A549 (cell line): ENCODE measurements at regions not wholly inside any gene's neighbourhood (a gene's known extent, or its start where the extent isn't known, plus 50 kb on each side); places are given as distances from the start of the nearest gene placed in this dataset.

ENCODE experiments used
- ATAC-seq, 2 experiments: fragments of 200-7000 bp in 1 of 2; fragments of >200 bp in 1 of 2; cut with Nextera tagmentation in 1 of 2; cut with Tn5 transposase in 1 of 2; 3 replicates each; pipeline versions ENCODE4 v1.8.0 to v1.9.1; 2018 to 2020; ENCODE audit warnings: mild to moderate bottlenecking in 1 of 2, moderate library complexity in 1 of 2
- CTCF ChIA-PET: fragments of 300-600 bp; sonication (Branson Sonifier 250); formaldehyde crosslinking; extraction: SDS; loops from one replicate; lab custom pipeline; 2021; ENCODE audit warnings: antibody characterized with exemption, inconsistent platforms; lab: Yijun Ruan, JAX
- POLR2A ChIA-PET: fragments of 350-600 bp; formaldehyde crosslinking; extraction: SDS; loops from one replicate; lab custom pipeline; 2021; ENCODE audit warnings: antibody characterized with exemption, inconsistent platforms; lab: Yijun Ruan, JAX
- DNase-seq, 2 experiments: peaks; one replicate each; pipeline versions ENCODE4 v3.0.0 to v3.0.0-alpha.2; 2011 to 2016; ENCODE audit warnings: low read depth in 1 of 2, low spot score in 1 of 2
- FAIRE-seq: peaks from 2 replicates; lab custom pipeline; 2011; peaks lifted over from hg19 to GRCh38; lab: Jason Lieb, UNC
- H3K27ac ChIP-seq, 2 experiments: fragments of >200 bp; sonication (Bioruptor Twin); formaldehyde crosslinking; 3 replicates each; pipeline ENCODE4 v1.5.1; 2016 to 2017
- H3K4me1 ChIP-seq: fragments of >200 bp; sonication (Bioruptor Twin); formaldehyde crosslinking; 3 replicates; pipeline ENCODE4 v1.6.1; 2016
- H3K4me2 ChIP-seq: fragments of >200 bp; sonication (Bioruptor Twin); formaldehyde crosslinking; 3 replicates; pipeline ENCODE4 v1.6.1; 2016
- H3K4me3 ChIP-seq: fragments of >200 bp; sonication (Bioruptor Twin); formaldehyde crosslinking; 3 replicates; pipeline ENCODE4 v1.5.1; 2016
- H3K9me3 ChIP-seq: fragments of >200 bp; sonication (Bioruptor Twin); formaldehyde crosslinking; 3 replicates; pipeline ENCODE4 v1.6.1; 2016
- ATOH8 ChIP-seq: fragments of 250-450 bp; sonication (Bioruptor Pico); IDR thresholded peaks from 2 replicates; pipeline ENCODE4 v1.5.0; 2020; ENCODE audit warnings: low read depth, mild to moderate bottlenecking, moderate library complexity
- BCL3 ChIP-seq: fragments of >200 bp; sonication (Bioruptor Twin); formaldehyde crosslinking; IDR thresholded peaks from 3 replicates; pipeline ENCODE4 v1.6.1; 2016
- BHLHE40 ChIP-seq: IDR thresholded peaks from 2 replicates; pipeline ENCODE4 v1.6.1; 2012; ENCODE audit warnings: low read depth, low read length, inconsistent platforms
- CBX2 ChIP-seq: fragments of 200-600 bp; sonication (generic); IDR thresholded peaks from 2 replicates; pipeline ENCODE4 v1.6.1; 2016; ENCODE audit warnings: low read depth, mild to moderate bottlenecking, borderline replicate concordance
- CHD4 ChIP-seq: fragments of 200-600 bp; sonication (generic); IDR thresholded peaks from 2 replicates; pipeline ENCODE4 v1.6.1; 2016; ENCODE audit warnings: antibody characterized with exemption, mild to moderate bottlenecking, borderline replicate concordance
- CTCF ChIP-seq: fragments of >200 bp; sonication (Bioruptor Twin); formaldehyde crosslinking; IDR thresholded peaks from 3 replicates; pipeline ENCODE4 v1.5.1; 2016
- EHMT2 ChIP-seq: fragments of 200-600 bp; sonication (generic); IDR thresholded peaks from 2 replicates; pipeline ENCODE4 v1.6.1; 2016; ENCODE audit warnings: antibody characterized with exemption, low read depth, mild to moderate bottlenecking, moderate library complexity
- HEYL ChIP-seq: fragments of 250-450 bp; sonication (Bioruptor Pico); IDR thresholded peaks from 2 replicates; pipeline ENCODE4 v1.8.0; 2021; ENCODE audit warnings: mild to moderate bottlenecking, moderate library complexity
- HMGXB4 ChIP-seq: fragments of 250-450 bp; sonication (Bioruptor Pico); IDR thresholded peaks from 2 replicates; pipeline ENCODE4 v1.5.0; 2021; ENCODE audit warnings: mild to moderate bottlenecking, moderate library complexity, borderline replicate concordance
- MAZ ChIP-seq: fragments of 150-350 bp; IDR thresholded peaks from 2 replicates; pipeline ENCODE4 v1.6.1; 2014; ENCODE audit warnings: antibody characterized with exemption, low read depth, low read length, borderline replicate concordance
- MYC ChIP-seq: IDR thresholded peaks from 2 replicates; pipeline ENCODE4 v1.6.1; 2012; ENCODE audit warnings: mild to moderate bottlenecking, inconsistent platforms, low read length, improper control_type of control experiment, borderline replicate concordance
- NFE2L2 ChIP-seq: fragments of 150-350 bp; conservative IDR thresholded peaks from 2 replicates; pipeline ENCODE4 v1.6.1; 2014; ENCODE audit warnings: low read length
- PBX3 ChIP-seq: IDR thresholded peaks from 2 replicates; pipeline ENCODE4 v1.6.1; 2012
- RCOR1 ChIP-seq: fragments of 150-350 bp; IDR thresholded peaks from 2 replicates; pipeline ENCODE4 v1.6.1; 2014; ENCODE audit warnings: antibody characterized with exemption, low read length, low read depth
- REST ChIP-seq: fragments of 200-600 bp; sonication (generic); IDR thresholded peaks from 2 replicates; pipeline ENCODE4 v1.6.1; 2016; ENCODE audit warnings: antibody characterized with exemption, mild to moderate bottlenecking, moderate library complexity
- RFX5 ChIP-seq: fragments of 450-650 bp; IDR thresholded peaks from 2 replicates; pipeline ENCODE4 v1.7.1; 2014; ENCODE audit warnings: antibody characterized with exemption, mild to moderate bottlenecking, moderate library complexity
- RNF2 ChIP-seq: fragments of 200-600 bp; sonication (generic); IDR thresholded peaks from 2 replicates; pipeline ENCODE4 v1.6.1; 2016; ENCODE audit warnings: low read depth, mild to moderate bottlenecking, antibody characterized with exemption, moderate library complexity, borderline replicate concordance
- SMC3 ChIP-seq: fragments of >200 bp; sonication (Bioruptor Twin); formaldehyde crosslinking; IDR thresholded peaks from 3 replicates; pipeline ENCODE4 v1.6.1; 2018; ENCODE audit warnings: inconsistent platforms
- TFCP2L1 ChIP-seq: fragments of 250-450 bp; sonication (Bioruptor Pico); IDR thresholded peaks from 2 replicates; pipeline ENCODE4 v1.5.0; 2021; ENCODE audit warnings: mild to moderate bottlenecking
- TP53 ChIP-seq: fragments of 250-450 bp; sonication (Bioruptor Pico); IDR thresholded peaks from 2 replicates; pipeline ENCODE4 v1.5.0; 2021; ENCODE audit warnings: mild to moderate bottlenecking, moderate library complexity
- ZSCAN20 ChIP-seq: fragments of 250-450 bp; sonication (Bioruptor Pico); IDR thresholded peaks from 2 replicates; pipeline ENCODE4 v1.8.0; 2022; ENCODE audit warnings: mild to moderate bottlenecking, moderate library complexity
- WGBS: methylation state at CpG from one replicate; pipeline ENCODE4 v1.1.6; 2017; ENCODE audit errors: missing lambda C conversion rate; 5-methylcytosine and 5-hydroxymethylcytosine counted together

GRCh38 chr12:118521036-118521370, 144.6 kb downstream of the SUDS3 start (continued):
- no peak for TF ChIP-seq BCL3
- TF ChIP-seq NFE2L2: no peak

- FAIRE-seq (no peak), ATAC-seq (no peak), DNase-seq (no peak)
- Histone ChIP-seq H3K4me1 (no peaks in the 10 kb centered on the region), H3K9me3 (no peaks in the 10 kb centered on the region)
- TF ChIP-seq RFX5 (no peak), ATOH8 (CRISPR knock-in tag) (no peak), HMGXB4 (CRISPR knock-in tag) (no peak), HEYL (CRISPR knock-in tag) (no peak), CBX2 (no peak), MYC (no peak), RNF2 (no peak), EHMT2 (no peak), TP53 (CRISPR knock-in tag) (no peak), CTCF (no peak), PBX3 (no peak), BHLHE40 (no peak), RCOR1 (no peak), ZSCAN20 (CRISPR knock-in tag) (no peak), TFCP2L1 (CRISPR knock-in tag) (no peak), CHD4 (no peak), MAZ (no peak), SMC3 (no peak), REST (no peak)
- TF ChIP-seq, all 56 proteins: peak for 0
- H3K4me3 ChIP-seq: no peak overlapping the region
- no peak overlapping the region for H3K27ac ChIP-seq
- ChIA-PET POLR2A (no interaction called here), CTCF (interaction anchor here (1.5 kb wide), 1 partner anchor 49 kb away, joined by 3 read pairs; no protein-coding TSS in a partner anchor)
- 29% methylated on average over 4 of the region's 4 CpGs for WGBS
- no peak overlapping the region for H3K4me2 ChIP-seq
Observed at GRCh38 chr12:118524446-118524845, 148.1 kb downstream of the SUDS3 start.
